NCI-H2196 treated with DMSO at 0.1 percent for 48 hours (cell line): ENCODE measurements at regions not wholly inside any gene's neighbourhood (a gene's known extent, or its start where the extent isn't known, plus 50 kb on each side); places are given as distances from the start of the nearest gene placed in this dataset.
"Not testable (repeated sequence)": the region's sequence is repeated elsewhere in the genome, so short reads cannot be mapped to it uniquely, and the experiment has no call there.

ENCODE experiments used
- DNase-seq: peaks from one replicate; lab custom pipeline; 2025; ENCODE audit not compliant: unreplicated experiment; lab: John Stamatoyannopoulos, UW

DNA sequence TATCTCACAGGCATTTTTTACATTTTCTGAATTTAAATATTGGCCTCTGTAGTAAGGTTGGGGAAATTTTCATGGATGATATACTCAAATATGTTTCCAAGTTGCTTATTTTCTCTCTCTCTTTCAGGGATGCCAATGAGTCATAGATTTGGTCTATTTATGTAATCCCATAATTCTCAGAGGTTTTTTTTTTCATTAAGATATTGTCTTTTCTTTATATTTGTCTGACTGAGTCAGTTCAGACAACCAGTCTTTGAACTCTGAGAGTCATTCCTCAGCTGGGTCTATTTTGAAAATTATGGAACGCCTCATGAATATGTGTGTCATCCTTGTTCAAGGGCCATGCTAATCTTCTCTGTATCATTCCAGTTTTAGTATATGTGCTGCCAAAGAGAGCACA lies 223.2 kb downstream of the PCSK1 start:
- no peak for DNase-seq

DNA sequence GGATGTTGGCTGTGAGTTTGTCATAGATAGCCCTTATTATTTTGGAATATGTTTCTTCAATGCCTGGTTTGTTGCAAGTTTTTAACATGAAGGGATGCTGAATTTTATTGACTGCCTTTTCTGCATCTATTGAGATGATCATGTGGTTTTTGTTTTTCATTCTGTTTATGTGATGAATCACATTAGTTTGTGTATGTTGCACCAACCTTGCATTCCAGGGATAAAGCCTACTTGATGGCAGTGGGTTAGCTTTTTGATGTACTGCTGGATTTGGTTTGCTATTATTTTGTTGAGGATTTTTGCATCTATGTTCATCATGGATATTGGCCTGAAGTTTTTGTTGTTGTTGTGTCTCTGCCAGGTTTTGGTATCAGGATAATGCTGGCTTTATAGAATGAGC lies 225.6 kb downstream of the PCSK1 start:
- no peak for DNase-seq

DNA sequence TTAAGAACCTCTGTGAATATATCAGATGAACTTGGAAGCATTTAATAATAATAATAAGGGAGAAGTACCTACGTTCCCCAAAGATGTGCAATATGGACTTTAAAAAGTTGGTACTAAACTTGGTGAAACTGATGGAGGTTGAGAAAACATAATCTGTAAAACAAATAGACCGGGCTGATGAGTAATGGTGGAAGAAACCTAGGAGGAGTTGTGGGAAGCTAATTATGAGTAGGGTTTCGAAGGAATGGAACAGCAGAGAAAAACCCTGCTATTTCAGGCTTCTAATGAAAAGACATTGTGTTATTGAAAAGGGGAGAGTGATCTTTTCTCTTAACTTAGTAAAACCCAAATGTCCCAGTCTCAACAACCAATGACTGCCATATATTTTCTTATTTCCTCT lies 229.3 kb downstream of the PCSK1 start:
- DNase-seq = no peak

DNA sequence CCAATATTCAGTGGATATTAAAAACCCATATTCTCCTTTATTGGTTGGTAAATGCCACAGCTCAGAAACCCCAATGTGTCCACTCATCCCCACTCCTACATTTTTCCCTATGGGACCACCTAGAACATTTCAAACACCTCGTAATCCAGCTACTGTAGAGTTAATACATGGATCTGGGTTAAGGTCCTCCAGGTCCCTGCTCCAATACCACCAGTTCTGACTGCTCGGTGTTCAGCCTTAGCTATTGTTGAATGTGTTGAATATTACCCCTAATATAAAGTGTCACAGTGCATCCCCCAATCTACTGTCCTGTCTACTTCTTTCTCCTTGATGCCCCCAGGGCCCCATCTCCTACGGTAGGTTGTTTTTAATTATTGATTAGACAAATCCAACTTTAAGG lies 231.5 kb downstream of the PCSK1 start:
- no peak for DNase-seq

DNA sequence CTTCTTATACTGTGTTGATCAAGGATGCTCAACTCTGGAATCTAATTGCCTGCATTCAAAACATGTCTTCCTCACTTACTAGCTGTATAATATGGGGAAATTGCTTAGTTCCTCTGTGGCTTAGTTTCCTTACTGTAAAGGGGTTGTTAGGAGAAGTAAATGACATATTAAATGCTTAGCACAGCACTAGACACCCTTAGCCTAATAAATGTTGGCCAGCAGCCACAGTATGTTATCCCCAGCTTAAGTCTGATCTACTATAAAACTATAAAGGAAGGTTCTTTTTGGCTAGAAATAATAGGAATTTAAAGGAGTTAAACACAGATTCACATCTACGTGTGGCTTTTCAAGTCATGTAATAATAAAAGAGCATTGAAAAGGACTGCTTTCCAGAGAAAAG lies 232.4 kb downstream of the PCSK1 start:
- DNase-seq = no peak

DNA sequence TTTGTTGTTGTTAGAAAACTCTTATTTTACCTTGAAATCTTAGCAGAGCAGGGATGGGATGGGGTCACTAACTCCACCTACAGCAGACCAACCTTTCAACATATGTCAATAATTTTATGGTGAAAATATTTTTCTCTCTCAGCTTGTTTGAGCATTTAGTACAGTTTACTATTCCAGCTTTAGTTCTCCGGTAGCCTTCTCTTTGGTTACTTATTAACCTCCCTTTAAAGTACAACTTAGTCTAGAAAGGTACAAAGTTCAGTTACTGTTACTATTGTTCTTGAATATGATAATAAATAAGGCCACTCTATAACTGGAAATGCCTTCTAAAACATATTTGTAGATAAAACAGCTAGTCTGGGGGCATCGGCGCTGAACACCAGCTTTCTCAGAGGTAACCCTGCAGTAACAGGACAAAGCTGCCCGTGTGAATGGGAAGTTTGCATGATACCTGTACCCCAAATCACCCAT lies 233.3 kb downstream of the PCSK1 start:
- DNase-seq = no peak

DNA sequence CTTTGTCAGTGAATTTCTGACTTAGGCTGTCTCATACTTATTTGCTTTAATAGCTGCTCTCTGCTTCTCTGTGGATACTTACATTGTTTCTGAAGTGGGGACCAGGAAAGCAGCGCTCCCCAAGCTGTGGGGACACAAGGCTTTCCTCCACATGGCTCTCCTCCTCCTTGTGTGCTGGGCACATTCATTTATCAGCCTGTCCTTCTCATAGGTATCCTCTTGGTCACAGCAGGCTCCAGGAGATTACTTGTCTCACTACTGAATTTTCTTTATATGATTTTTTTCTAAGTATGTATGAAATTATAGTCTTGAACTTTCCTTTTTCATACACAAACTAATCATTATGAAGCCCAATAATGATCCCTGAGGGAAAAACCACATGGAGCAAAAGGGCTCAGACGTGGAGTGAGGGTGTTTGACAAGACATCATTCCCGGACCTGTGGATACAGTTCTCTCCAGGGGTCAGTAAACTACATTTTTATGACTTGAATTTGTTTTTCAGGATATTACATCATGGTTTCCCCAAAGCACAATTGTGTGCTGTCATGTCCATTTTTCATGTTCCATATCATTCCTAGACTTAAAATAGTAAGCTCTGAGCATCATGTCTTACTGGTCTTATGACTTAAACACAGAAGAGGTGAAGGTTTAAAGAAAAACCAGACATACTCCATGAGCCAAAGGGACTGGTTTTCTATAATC lies 234.5 kb downstream of the PCSK1 start:
- no peak for DNase-seq

DNA sequence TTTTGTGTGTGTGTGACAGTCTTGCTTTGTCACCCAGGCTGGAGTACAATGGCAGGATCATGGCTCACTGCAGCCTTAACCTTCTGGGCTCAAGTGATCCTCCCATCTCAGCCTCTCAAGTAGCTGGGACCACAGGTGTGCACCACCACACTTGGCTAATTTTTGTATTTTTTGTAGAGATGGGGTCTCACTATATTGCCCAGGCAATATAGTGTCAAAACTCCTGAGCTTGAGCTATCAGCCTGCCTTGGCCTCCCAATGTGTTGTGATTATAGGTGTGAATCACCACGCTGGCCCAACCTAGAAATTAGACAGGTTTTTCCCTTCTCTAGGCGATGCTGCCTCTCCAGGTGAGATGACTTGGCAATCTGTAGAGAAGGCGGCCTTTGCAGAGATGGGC lies 235.3 kb downstream of the PCSK1 start:
- DNase-seq = not testable (repeated sequence)

DNA sequence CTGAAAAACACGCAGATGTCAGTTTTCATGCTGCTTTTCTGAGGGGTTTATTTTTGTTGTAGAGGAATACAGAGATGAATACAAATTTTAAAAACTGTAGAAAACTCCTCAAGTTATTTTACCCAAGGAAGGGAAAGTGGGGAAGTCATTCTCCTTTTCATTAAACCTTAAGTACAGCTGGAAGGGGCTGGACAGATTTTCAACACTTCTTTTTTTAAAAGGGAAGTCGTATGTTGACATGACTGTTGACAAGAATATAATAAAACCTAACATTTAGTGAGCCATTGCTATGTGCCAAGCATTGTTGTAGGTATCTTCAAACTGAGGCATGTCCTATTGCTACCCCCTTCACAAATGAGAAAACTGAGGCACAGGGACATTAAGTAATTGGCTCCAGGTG lies 235.7 kb upstream of the ELL2 start:
- no peak for DNase-seq

DNA sequence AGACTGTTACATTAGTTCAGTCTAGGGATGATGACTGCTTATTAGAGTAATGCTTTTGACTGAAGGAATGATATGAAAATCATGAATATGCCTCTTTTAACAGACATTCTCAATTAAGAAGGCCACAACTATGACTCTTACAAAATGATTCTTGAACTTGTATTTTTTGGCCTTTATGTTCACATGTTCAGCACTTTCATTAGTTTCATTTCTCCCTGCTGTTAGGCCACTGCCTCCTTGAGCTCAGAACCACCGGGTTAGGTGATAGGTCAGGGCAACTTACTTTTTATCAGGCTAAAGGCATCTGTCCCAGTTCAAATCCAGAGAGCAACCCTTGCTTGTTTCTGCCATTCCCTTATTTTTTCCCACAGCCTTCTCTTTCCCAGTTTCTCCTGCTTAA lies 235.2 kb upstream of the ELL2 start:
- DNase-seq = no peak

DNA sequence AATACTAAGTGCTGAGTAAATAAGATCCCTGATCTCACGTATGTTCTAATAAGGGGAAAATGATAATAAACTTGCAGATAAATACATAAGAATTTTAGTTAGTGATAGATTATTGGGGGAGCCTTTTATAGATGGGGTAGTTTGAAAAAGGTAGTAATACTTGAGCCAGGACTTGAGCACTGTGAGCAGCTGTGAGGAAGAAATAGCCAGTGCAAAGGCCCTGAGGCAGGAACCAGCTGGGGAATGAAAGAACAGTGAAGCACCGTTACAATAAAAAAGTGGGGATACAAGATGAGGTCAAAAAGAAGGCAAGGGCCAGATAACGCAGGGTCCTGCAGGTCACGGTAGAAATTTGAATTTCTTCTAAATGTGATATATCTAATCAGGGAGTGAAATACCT lies 234.8 kb upstream of the ELL2 start:
- DNase-seq = no peak

DNA sequence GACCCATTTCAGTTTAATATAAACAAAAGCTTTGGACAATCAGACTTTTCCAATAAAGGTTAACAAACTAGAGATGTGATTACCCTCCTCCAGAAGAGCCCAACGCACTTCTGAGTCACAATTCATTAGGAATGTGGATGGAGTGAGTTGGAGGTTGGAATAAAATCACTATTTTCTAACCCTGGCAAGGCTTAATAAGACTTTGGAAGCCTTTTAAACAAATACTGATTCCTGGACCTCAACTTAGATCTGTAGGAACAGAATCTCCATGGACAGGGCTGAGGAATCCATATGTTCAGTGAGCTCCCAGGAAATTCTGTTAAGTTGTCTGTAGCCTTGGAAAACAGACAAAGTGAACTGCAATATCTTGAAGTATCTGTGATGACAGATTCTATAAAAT lies 233.5 kb upstream of the ELL2 start:
- DNase-seq = no peak

DNA sequence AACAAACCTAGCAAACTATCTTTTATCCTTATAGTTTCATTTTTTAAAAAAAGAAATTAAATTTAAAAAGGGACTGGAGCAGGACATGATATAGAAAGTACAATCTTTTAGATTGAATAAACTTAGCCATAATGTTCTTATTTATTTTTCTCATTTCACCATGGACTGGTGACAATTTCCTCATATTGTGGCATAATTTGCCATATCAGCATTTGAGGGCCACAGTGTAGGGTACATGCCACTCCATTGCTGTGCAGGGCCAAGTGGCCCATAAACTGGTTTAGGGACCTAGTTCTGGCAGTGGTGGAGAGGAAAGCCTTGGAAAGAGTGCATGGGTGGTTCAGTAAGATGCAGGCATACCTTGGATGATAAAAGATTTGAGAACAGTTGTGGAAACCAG lies 232.9 kb upstream of the ELL2 start:
- DNase-seq = no peak

DNA sequence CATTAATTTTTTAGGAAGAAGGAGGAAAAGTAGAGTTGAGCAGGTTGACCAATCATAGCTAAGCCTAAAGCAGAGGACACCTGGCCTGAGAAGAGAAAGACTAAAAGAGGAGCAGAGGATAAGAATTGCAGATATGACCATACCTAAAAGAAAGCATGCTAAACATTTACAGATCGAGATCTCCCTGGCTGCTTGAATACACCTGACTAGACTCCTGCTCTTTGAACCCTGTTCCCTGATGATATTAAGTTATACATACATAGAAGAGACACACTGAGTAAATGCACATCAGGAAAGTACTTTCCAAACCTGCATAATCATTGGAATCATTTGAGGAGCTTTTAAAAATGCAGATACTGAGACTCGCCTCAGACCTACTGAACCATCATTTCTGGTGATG lies 232.3 kb upstream of the ELL2 start:
- no peak for DNase-seq

DNA sequence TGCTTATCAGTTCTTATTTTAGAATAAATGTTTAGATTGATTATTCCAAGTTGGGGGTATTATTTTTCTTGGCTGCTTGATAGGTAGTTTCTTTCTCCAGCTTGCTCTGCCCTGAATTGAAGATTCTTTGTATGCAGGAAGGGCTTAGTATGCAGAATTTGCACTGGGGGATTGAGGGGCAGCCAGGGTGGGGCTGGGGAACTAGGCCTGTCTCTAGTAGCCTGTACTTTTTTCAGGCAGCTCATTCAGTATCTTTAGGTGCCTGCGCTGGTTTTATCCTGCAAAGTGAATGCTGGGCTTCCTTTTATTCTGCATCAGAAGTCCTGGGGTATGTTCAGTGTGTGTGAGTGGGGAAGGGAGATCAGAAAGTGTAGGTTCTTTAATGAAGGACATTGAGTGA lies 228.3 kb upstream of the ELL2 start:
- DNase-seq = no peak

DNA sequence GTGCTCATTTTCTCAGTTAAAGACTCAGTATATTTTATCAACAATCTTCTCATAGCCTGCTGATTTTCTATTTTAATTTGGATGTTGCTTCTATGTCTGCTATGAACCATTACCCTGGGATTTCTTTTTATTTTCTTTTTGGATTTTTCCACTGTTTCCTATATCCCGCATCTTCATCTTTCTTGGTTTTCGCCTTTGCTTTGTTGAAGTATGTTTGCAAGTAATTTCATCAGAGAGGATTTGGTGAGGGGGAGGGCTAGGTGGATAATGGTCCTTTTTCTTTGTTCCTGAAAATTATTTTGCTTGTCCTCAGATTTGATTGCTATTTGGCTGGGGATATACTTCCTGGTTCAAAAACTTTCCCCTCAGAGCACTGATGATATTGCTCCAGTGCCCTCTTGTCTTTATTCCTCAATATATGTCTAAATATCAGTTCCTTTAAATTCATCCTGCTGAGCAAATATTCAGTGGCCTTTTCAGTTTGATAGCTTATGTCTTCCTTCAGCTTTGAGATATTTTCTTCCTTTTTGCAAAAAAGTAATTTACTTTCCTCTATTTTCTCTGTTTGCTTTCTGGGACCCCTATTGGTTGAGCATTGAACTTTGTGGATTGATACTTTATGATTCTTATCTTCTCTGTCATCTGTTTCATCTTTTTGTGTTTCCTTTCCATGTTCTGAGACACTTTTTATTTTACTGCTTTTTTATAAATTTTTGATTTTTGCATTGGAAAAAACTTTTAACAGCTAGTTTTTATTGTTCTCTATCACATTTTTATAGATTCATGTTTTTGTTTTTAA lies 227.6 kb upstream of the ELL2 start:
- DNase-seq = no peak

DNA sequence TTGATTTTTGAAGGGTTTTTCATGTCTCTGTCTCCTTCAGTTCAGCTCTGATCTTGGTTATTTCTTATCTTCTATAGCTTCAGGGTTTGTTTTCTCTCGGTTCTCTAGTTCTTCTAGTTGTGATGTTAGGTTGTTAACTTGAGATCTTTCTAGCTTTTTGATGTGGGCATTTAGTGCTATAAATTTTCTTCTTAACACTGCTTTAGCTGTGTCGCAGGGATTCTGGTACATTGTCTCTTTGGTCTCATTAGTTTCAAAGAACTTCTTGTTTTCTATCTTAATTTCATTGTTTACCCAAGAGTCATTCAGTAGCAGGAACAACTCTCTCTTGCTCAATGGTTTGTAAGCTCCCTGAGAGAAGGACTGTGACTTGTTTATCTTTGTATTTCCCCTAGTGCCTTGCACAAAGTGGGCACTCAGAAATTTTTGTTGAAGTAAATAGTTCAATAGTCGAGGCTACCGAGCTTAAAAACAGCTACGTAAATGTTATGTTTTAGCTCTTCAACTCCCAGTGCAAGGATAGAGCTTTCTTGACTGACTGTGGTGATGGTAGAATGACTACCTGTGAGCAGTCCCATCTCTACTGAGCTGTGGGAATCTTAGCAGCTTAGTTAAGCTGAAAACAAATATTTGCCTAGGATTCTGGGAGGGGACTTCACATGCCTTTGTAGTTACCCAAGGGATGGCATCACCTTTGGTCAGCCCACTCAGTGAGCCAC lies 225.8 kb upstream of the ELL2 start:
- DNase-seq = no peak

DNA sequence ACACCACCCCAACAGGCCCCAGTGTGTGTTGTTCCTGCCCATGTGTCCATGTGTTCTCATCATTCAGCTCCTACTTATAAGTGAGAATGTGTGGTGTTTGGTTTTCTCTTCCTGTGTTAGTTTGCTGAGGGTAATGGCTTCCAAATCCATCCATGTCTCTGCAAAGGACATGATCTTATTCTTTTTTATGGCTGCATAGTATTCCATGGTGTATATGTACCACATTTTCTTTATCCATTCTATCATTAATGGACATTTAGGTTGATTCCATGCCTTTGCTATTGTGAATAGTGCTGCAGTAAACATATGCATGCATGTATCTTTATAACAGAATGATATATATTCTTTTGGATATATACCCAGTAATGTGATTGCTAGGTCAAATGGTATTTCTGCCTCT lies 222.9 kb upstream of the ELL2 start:
- not testable (repeated sequence) for DNase-seq

DNA sequence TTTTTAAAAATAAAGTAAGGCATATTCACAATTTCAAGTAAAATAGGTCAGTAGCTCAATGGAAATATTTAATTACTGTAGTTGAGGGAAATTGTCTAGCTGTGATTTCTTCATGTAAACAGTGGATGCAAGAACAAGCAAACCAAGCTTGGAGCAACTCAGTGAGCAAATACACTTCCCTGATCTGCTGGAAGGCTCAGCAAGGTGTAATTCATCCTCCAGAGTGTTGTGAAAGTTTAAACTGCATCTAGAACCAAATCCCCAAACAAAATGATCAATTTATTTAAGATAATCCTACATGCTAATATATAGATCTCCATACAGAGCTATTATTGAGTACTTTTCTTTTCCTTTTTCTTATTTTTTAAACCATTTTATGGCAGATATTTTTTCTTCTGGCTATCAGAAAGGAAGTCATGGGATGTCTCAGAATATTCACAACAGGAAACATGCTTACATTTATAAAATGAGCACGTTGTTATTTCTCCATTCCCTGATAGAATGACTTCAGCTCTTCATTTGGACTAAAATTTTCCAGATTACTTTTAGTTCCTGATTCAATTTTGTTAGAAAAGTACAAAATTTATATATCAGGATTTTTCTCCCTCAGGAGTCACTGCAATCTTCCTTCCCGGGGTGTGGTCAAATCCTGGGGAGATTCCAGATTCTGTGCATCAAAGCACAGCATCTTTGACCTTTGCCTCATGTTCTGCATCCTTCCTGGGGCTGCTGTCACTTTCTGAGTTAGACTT lies 219.2 kb upstream of the ELL2 start:
- DNase-seq = no peak

DNA sequence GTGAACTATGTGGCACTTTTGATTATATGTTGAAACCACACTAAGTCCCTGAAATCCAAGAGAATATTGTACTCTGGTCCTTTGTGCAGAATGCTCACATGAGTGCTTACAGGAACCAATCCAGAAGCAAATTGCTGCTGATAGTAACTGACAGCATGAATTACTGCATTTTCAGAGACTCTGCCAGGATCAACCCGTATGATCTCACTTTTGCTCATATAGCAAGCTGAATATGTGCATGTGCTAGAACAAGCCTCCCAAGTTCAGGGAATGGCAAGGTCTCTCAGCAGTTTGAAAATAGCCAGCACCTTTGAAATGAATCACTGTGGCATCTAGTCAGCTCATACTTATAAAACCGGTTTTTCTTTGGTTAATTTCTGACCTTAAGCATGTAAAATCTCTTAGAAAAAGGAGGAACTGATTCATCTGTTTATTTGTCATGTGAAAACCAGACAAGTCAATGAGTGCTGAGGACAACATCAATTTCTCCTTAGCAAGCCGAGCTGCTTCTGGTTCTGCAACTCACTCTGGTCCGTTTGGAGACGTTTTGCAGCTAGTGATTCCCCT lies 215.7 kb upstream of the ELL2 start:
- DNase-seq = no peak

DNA sequence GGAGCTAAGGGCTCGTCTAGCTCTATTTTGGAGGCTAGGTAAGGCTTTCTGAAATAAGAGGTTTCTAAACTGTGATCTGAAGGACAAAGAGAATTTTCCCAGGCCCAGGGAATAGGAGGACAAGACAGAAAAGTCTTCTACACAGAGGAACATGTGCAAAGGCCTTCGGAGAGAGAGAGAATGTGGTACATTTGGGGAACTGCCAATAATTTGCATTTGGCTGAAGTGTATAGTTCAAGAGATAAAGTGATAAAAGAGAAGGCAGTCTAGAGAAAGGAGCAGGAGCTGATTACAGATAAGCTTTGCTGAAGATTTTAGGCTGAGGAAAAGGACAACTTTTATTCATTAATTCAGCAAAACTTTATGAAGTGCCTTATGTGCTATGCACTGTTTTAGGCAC lies 214.4 kb upstream of the ELL2 start:
- DNase-seq = no peak
